HCT116 (cell line): ENCODE measurements at regions not wholly inside any gene's neighbourhood (a gene's known extent, or its start where the extent isn't known, plus 50 kb on each side); places are given as distances from the start of the nearest gene placed in this dataset.

Experiments used
- ATAC-seq: fragments of 200-7000 bp; cut with Tn5 transposase; 2 replicates; pipeline ENCODE4 v1.9.1; 2020; ENCODE audit warnings: mild to moderate bottlenecking, moderate library complexity
- BruUV-seq: library from RNA; stranded (reverse); fragments of 400-500 nt; replicated peaks from 2 replicates; lab custom pipeline; 2021; lab: Mats Ljungman, UMichigan
- CTCF ChIA-PET: fragments of 300-600 bp; sonication (Branson Sonifier 250); formaldehyde crosslinking; loops from one replicate; lab custom pipeline; 2021; ENCODE audit warnings: antibody characterized with exemption; lab: Charles Lee
- POLR2A ChIA-PET: fragments of 300-600, 350-600 bp; sonication (Branson Sonifier 250); formaldehyde crosslinking; loops from one replicate; lab custom pipeline; 2021; ENCODE audit warnings: antibody characterized with exemption; lab: Charles Lee
- RAD21 ChIA-PET, 2 experiments: fragments of 300-600 bp; sonication (Branson Sonifier 250); formaldehyde crosslinking; loops; one replicate each; lab custom pipeline; 2023; ENCODE audit warnings: low total read pairs in 2 of 2; ENCODE audit not compliant: uncharacterized antibody in 2 of 2, unreplicated experiment in 2 of 2, low non-redundant PET in 1 of 2; lab: Charles Lee
- DNase-seq: peaks from one replicate; pipeline ENCODE4 v3.0.0-alpha.2; 2010; ENCODE audit warnings: low read depth, low spot score
- H2AFZ ChIP-seq: fragments of 200-600 bp; shearing (Covaris generic), sonication (generic); 2 replicates; pipeline ENCODE4 v1.6.1; 2017; ENCODE audit warnings: low read depth, mixed run types, mixed read lengths, antibody characterized with exemption, low read length; ENCODE audit not compliant: poor library complexity, severe bottlenecking
- H3K27ac ChIP-seq: 2 replicates; pipeline ENCODE4 v1.5.1; 2012; ENCODE audit warnings: low read depth, low read length
- H3K27me3 ChIP-seq: fragments of 200-600 bp; sonication (generic); 2 replicates; pipeline ENCODE4 v1.6.1; 2016; ENCODE audit warnings: mixed run types, low read length, mixed read lengths; ENCODE audit not compliant: insufficient read depth
- H3K36me3 ChIP-seq, 2 experiments: fragments of 200-500 bp in 1 of 2; fragments of 200-600 bp in 1 of 2; sonication (Bioruptor generic) in 1 of 2; sonication (generic) in 1 of 2; 2 replicates each; pipeline versions ENCODE4 v1.5.1 to v1.6.1; 2014 to 2016; ENCODE audit warnings: low read length in 2 of 2, inconsistent platforms in 1 of 2, mixed read lengths in 1 of 2, mixed run types in 1 of 2; ENCODE audit not compliant: insufficient read depth in 2 of 2, control insufficient read depth in 1 of 2
- H3K4me1 ChIP-seq, 2 experiments: fragments of 200-600 bp in 1 of 2; sonication (generic) in 1 of 2; 2 replicates each; pipeline versions ENCODE4 v1.5.1 to v1.6.1; 2012 to 2017; ENCODE audit warnings: low read length in 2 of 2, inconsistent platforms in 1 of 2, mild to moderate bottlenecking in 1 of 2, mixed read lengths in 1 of 2, mixed run types in 1 of 2, moderate library complexity in 1 of 2; ENCODE audit not compliant: insufficient read depth in 2 of 2, control insufficient read depth in 1 of 2
- H3K4me2 ChIP-seq: fragments of 200-600 bp; sonication (generic); 2 replicates; pipeline ENCODE4 v1.6.1; 2017; ENCODE audit warnings: mixed run types, low read length, mixed read lengths
- H3K4me3 ChIP-seq, 2 experiments: fragments of 200-600 bp in 1 of 2; sonication (generic) in 1 of 2; replicated peaks in 1 of 2; 2 replicates each; pipeline ENCODE4 v1.5.1; 2011 to 2016; ENCODE audit warnings: low read length in 2 of 2, control low read depth in 1 of 2, low read depth in 1 of 2, mild to moderate bottlenecking in 1 of 2, mixed read lengths in 1 of 2, mixed run types in 1 of 2
- H3K79me2 ChIP-seq: fragments of 200-600 bp; sonication (generic); 2 replicates; pipeline ENCODE4 v1.6.1; 2017; ENCODE audit warnings: mild to moderate bottlenecking, mixed run types, low read length, moderate library complexity, mixed read lengths; ENCODE audit not compliant: insufficient read depth
- H3K9ac ChIP-seq: fragments of 200-600 bp; sonication (generic); 2 replicates; pipeline ENCODE4 v1.6.1; 2016; ENCODE audit warnings: low read length, mixed read lengths
- H3K9me2 ChIP-seq: fragments of 200-600 bp; sonication (generic), shearing (Covaris generic); 2 replicates; pipeline ENCODE4 v1.6.1; 2017; ENCODE audit warnings: mixed run types, mild to moderate bottlenecking, moderate library complexity; ENCODE audit not compliant: insufficient read depth
- H3K9me3 ChIP-seq, 2 experiments: fragments of 200-500 bp in 1 of 2; fragments of 200-600 bp in 1 of 2; sonication (Bioruptor generic) in 1 of 2; sonication (generic) in 1 of 2; 2 replicates each; pipeline ENCODE4 v1.6.1; 2014 to 2017; ENCODE audit warnings: low read length in 2 of 2, mixed read lengths in 2 of 2, inconsistent platforms in 1 of 2, low read depth in 1 of 2, mild to moderate bottlenecking in 1 of 2, mixed run types in 1 of 2, moderate library complexity in 1 of 2; ENCODE audit not compliant: control insufficient read depth in 1 of 2, insufficient read depth in 1 of 2
- H4K20me1 ChIP-seq: fragments of 200-600 bp; sonication (generic), shearing (Covaris generic); 2 replicates; pipeline ENCODE4 v1.6.1; 2017; ENCODE audit warnings: mixed run types, mild to moderate bottlenecking, moderate library complexity; ENCODE audit not compliant: insufficient read depth
- ATF3 ChIP-seq: IDR thresholded peaks from 2 replicates; pipeline ENCODE4 v1.6.1; 2012
- CEBPB ChIP-seq: IDR thresholded peaks from 2 replicates; pipeline ENCODE4 v1.6.1; 2012; ENCODE audit warnings: low read depth
- EGR1 ChIP-seq: IDR thresholded peaks from 2 replicates; pipeline ENCODE4 v1.6.1; 2012; ENCODE audit warnings: low read depth
- ELF1 ChIP-seq: IDR thresholded peaks from 2 replicates; pipeline ENCODE4 v1.6.1; 2012; ENCODE audit warnings: low read depth, borderline replicate concordance
- EZH2phosphoT487 ChIP-seq: fragments of 200-600 bp; IDR thresholded peaks from 2 replicates; pipeline ENCODE4 v1.6.1; 2018; ENCODE audit warnings: antibody characterized with exemption, borderline replicate concordance
- FOSL1 ChIP-seq: IDR thresholded peaks from 2 replicates; pipeline ENCODE4 v1.6.1; 2012; ENCODE audit warnings: low read depth
- JUND ChIP-seq: IDR thresholded peaks from 2 replicates; pipeline ENCODE4 v1.6.1; 2012
- MAX ChIP-seq: IDR thresholded peaks from 2 replicates; pipeline ENCODE4 v1.6.1; 2012
- POLR2A ChIP-seq: IDR thresholded peaks from 2 replicates; pipeline ENCODE4 v1.7.0; 2011; ENCODE audit warnings: borderline replicate concordance; ENCODE audit not compliant: insufficient read depth, insufficient read length; ENCODE audit errors: extremely low read depth
- POLR2AphosphoS5 ChIP-seq: IDR thresholded peaks from 2 replicates; pipeline ENCODE4 v1.6.1; 2011; ENCODE audit warnings: mild to moderate bottlenecking, low read depth, low read length, moderate library complexity
- SIN3A ChIP-seq: IDR thresholded peaks from 2 replicates; pipeline ENCODE4 v1.6.1; 2012; ENCODE audit warnings: low read depth
- SRF ChIP-seq: IDR thresholded peaks from 2 replicates; pipeline ENCODE4 v1.6.1; 2012; ENCODE audit warnings: low read depth
- ZFX ChIP-seq: fragments of 450-650 bp; IDR thresholded peaks from 2 replicates; pipeline ENCODE4 v1.6.1; 2017
- ZNF274 ChIP-seq: fragments of 200-500 bp; sonication (Bioruptor generic); IDR thresholded peaks from 2 replicates; pipeline ENCODE4 v1.6.1; 2014; ENCODE audit warnings: mild to moderate bottlenecking, low read depth, low read length, inconsistent platforms
- intact Hi-C: fragments of 100-400 bp; cut with micrococcal nuclease; formaldehyde crosslinking; loops from 2 replicates; pipeline ENCODE4 v1.10.0; 2022

- H3K79me2 ChIP-seq: no peaks in the 10 kb centered on the region
- no peaks in the 10 kb centered on the region for H4K20me1 ChIP-seq
- no peaks in the 10 kb centered on the region for H3K9me3 ChIP-seq
- no peaks in the 10 kb centered on the region for H3K9me2 ChIP-seq
- no peak overlapping the region for H3K4me3 ChIP-seq
- no TSS peak for BruUV-seq
- H3K36me3 ChIP-seq: no peaks in the 10 kb centered on the region
- H3K4me2 ChIP-seq: no peak overlapping the region
- intact Hi-C loops: no loop called here
- POLR2A ChIA-PET: no interaction called here
- RAD21 ChIA-PET: no interaction called here
- no peak overlapping the region for H3K27ac ChIP-seq
- TF ChIP-seq CEBPB (no peak), FOSL1 (no peak), SRF (no peak), EZH2phosphoT487 (no peak), SIN3A (no peak), EGR1 (no peak), ZNF274 (no peak), POLR2AphosphoS5 (no peak), MAX (no peak), ELF1 (no peak), POLR2A (no peak), ATF3 (no peak), JUND (no peak), ZFX (no peak)
- TF ChIP-seq, all 23 proteins: peak for 0
- H2AFZ ChIP-seq: no peak overlapping the region
- no peaks in the 10 kb centered on the region for H3K27me3 ChIP-seq
- no peak for DNase-seq
- H3K4me1 ChIP-seq: peaks cover 0 to 12% of the 10 kb centered on the region in 2 experiments; a peak in 2 of 4 replicates
- CTCF ChIA-PET: interaction anchor here (1.2 kb wide), 1 partner anchor 9 kb away, joined by 3 read pairs; no protein-coding TSS in a partner anchor
- no peak for ATAC-seq
- no peak overlapping the region for H3K9ac ChIP-seq
Measured at GRCh38 chr10:21031232-21031795, 134.2 kb upstream of the NEBL start.
